Stomach smooth muscle (tissue), 2 donors: ENCODE measurements at regions not wholly inside any gene's neighbourhood (a gene's known extent, or its start where the extent isn't known, plus 50 kb on each side); places are given as distances from the start of the nearest gene placed in this dataset.
"Not testable (repeated sequence)": the region's sequence is repeated elsewhere in the genome, so short reads cannot be mapped to it uniquely, and the experiment has no call there.

Experiments used
- H3K27ac ChIP-seq: one replicate; pipeline ENCODE4 v1.7.0; 2013; ENCODE audit warnings: mild to moderate bottlenecking, low read length, inconsistent platforms
- H3K27me3 ChIP-seq, 2 donors: one replicate each; pipeline ENCODE4 v1.7.0; 2013; ENCODE audit warnings: low read length in 2 of 2; ENCODE audit not compliant: insufficient read depth in 2 of 2, control insufficient read depth in 1 of 2
- H3K36me3 ChIP-seq, 2 donors: one replicate each; pipeline ENCODE4 v1.7.0; 2013; ENCODE audit warnings: low read length in 2 of 2; ENCODE audit not compliant: control insufficient read depth in 2 of 2, insufficient read depth in 2 of 2
- H3K4me1 ChIP-seq: one replicate; pipeline ENCODE4 v1.7.0; 2013; ENCODE audit warnings: low read length; ENCODE audit not compliant: control insufficient read depth, insufficient read depth
- H3K4me3 ChIP-seq, 2 donors: one replicate each; pipeline ENCODE4 v1.7.0; 2013; ENCODE audit warnings: low read length in 2 of 2
- H3K9ac ChIP-seq, 2 donors: one replicate each; pipeline ENCODE4 v1.7.0; 2013; ENCODE audit warnings: low read length in 2 of 2, mild to moderate bottlenecking in 1 of 2
- H3K9me3 ChIP-seq, 2 donors: one replicate each; pipeline ENCODE4 v1.7.0; 2013; ENCODE audit warnings: low read length in 2 of 2; ENCODE audit not compliant: control insufficient read depth in 2 of 2
- donor health status: healthy.
- donor health status: Pancreatic carcinoma.

DNA sequence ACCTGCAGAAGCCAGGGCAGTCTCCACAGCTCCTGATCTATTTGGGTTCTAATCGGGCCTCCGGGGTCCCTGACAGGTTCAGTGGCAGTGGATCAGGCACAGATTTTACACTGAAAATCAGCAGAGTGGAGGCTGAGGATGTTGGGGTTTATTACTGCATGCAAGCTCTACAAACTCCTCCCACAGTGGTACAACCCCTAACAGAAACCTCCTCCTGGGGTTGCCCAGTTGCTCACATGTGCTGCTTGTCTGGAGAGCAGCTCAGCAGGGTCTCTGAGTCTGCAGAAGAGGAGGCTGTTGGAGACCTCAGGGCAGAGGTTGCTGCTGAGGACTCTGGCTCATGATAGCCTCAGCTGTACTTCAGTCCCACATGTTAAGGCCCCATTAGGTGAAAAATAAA, 1269.1 kb downstream of the RPIA start:
- H3K9ac ChIP-seq, H3K4me3 ChIP-seq, H3K4me1 ChIP-seq, H3K36me3 ChIP-seq, H3K27me3 ChIP-seq, H3K9me3 ChIP-seq, H3K27ac ChIP-seq: not testable (repeated sequence)

DNA sequence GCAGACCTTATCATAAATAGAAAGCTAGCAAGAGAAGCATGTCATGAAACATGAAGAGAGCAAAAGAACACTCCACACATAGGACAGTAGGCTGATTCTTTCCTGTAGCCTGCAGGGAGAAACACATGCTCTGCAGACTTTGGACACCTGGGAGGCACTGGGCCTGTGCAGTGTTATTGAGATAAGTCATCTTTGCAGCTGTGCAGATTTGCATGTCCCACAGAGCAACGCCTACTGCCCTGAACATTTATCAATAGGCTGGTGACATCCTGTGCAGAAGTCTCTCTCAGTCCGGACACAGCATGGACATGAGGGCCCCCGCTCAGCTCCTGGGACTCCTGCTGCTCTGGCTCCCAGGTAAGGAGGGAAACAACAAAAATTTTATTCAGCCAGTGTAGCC, 1277.1 kb downstream of the RPIA start:
- not testable (repeated sequence) for H3K9me3 ChIP-seq, H3K27me3 ChIP-seq, H3K4me1 ChIP-seq, H3K9ac ChIP-seq, H3K4me3 ChIP-seq, H3K36me3 ChIP-seq, H3K27ac ChIP-seq

DNA sequence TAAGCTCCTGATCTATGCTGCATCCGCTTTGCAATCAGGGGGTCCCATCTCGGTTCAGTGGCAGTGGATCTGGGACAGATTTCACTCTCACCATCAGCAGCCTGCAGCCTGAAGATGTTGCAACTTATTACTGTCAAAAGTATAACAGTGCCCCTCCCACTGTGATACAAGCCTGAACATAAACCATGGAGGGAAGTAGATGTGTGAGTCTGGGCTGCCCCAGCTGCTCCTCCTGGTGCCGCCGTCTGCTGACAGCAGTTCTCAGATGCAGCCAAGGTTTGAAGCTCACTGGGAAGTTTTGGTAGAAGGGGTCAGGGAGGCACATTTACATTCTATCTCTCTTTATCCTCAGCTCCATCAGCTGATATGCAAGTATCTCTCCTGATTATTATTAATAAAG, 1277.7 kb downstream of the RPIA start:
- H3K9ac ChIP-seq, H3K27me3 ChIP-seq, H3K4me1 ChIP-seq, H3K27ac ChIP-seq, H3K4me3 ChIP-seq, H3K36me3 ChIP-seq, H3K9me3 ChIP-seq: not testable (repeated sequence)

DNA sequence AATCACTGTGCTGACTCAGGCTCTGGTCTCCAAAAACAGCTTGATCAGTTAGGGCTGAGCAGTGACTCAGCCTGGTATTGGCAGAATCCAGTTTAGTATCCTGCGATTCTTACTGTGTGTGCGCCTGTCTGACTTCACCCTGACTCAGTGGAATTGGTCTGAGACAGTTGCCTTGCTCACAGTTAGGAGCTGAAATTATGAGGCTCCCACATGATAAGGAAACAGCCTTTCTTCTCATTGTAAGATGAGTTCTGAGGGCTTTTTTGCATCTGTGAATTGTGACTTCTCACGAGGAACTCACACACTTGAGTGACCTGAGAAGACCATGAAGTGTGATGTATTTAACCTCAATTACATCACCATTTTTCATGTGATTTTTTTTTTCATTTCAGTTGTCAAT, 1282.4 kb downstream of the RPIA start:
- H3K27ac ChIP-seq, H3K36me3 ChIP-seq, H3K4me1 ChIP-seq, H3K4me3 ChIP-seq, H3K27me3 ChIP-seq, H3K9ac ChIP-seq, H3K9me3 ChIP-seq: not testable (repeated sequence)

DNA sequence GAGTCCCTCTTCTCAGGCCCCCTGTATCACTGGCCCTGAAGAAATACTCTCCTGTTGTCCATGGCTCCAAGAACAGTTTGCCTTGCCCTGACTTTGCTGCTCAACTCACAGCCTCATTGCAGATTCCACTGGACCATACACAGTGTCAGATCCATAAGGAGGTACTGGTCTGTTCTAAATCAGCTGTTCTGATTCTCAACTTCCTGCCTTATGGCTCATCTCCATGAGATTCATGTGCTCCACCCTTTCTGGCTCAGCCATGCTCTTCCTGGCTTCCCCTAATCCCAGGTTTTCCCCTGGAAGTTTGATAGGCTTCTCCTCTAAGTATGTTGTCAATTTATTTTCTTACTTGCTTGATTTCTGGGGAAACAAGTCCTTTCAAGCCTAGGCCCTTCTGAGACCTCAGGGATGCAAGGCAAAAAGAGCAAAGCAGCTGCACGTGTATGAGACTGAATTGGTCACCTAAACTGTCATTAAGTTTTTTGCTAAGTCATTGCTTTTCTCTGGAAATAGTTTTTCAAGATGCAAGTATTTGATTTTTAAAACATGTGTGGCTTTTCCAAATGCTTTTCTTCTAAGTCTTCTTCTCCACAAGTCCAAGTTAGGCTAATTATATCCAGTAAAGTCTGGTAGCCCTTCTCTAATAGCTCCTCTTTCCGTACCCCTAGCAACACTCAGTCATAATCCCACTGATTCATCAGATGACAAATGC, 1288.5 kb downstream of the RPIA start:
- not testable (repeated sequence) for H3K9me3 ChIP-seq, H3K4me3 ChIP-seq, H3K27me3 ChIP-seq, H3K36me3 ChIP-seq, H3K27ac ChIP-seq, H3K9ac ChIP-seq, H3K4me1 ChIP-seq

DNA sequence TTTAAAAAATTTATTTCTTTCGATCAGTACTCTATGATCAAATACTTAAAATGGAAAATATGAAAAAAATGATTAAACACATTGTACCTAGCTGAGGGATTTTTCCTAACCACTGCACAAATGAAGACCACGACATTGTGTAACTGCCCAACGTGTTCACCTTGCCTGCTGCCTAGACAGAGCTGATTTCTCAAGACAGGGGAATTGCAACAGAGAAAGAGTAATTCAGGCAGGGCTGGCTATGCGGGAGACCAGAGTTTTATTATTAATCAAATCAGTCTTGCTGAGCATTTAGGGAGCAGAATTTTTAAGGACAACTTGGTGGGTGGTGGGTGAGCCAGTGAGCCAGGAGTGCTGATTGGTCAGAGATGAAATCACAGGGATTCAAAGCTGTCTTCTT, 1290.8 kb downstream of the RPIA start:
- H3K9ac ChIP-seq, H3K4me3 ChIP-seq, H3K4me1 ChIP-seq, H3K9me3 ChIP-seq, H3K27me3 ChIP-seq, H3K27ac ChIP-seq, H3K36me3 ChIP-seq: not testable (repeated sequence)

DNA sequence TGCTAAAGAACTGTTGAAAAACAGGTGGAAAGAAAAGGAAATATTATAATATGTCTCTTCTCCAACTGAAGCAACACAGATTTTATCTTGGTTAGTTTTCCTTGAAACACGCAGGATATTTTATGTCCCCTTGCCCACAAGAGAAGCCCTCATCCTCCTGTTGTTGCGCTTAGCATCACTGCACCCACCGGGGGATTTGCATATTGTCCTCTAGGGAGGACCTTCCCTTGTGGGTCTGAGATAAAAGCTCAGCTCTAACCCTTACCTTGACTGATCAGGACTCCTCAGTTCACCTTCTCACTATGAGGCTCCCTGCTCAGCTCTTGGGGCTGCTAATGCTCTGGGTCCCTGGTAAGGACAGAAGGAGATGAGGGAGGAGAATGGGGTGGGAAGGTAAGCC, 1294.2 kb downstream of the RPIA start:
- not testable (repeated sequence) for H3K4me3 ChIP-seq, H3K27me3 ChIP-seq, H3K27ac ChIP-seq, H3K9me3 ChIP-seq, H3K4me1 ChIP-seq, H3K9ac ChIP-seq, H3K36me3 ChIP-seq

DNA sequence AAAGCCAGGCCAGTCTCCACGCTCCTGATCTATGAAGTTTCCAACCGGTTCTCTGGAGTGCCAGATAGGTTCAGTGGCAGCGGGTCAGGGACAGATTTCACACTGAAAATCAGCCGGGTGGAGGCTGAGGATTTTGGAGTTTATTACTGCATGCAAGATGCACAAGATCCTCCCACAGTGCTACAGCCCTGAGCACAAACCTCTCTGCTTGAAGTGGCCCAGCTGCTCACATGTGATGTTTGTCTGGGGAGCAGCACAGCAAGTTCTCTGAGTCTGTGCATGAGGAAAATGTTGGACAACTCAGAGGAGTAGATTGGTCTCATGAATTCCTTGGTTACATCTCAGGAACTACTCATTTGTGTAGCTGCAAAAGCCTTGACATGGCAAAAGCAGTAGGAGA, 1295.1 kb downstream of the RPIA start:
- H3K27me3 ChIP-seq, H3K27ac ChIP-seq, H3K4me3 ChIP-seq: not testable (repeated sequence)

DNA sequence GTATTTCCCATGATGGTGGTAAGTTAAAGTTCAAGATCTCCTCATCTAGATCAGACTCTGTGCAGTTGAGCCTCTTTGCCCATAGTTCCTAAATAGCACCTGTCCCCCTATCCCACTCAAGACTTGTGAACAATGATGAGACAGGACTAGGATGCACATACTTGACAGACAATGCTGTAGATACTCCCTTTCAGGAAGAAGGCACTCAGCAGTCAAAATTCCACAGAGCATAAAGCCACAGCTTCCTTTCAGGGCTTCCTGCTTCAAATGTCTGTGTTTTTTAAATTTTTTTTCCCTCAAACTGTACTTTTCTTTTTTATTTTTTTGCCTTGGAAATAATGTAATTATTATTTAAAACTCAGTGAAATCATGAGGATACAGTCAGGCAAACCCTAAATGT, 1305.3 kb downstream of the RPIA start:
- H3K27me3 ChIP-seq, H3K4me3 ChIP-seq, H3K4me1 ChIP-seq, H3K36me3 ChIP-seq, H3K9ac ChIP-seq, H3K27ac ChIP-seq, H3K9me3 ChIP-seq: not testable (repeated sequence)

More for the DNA sequence above, 1295.1 kb downstream of the RPIA start:
- not testable (repeated sequence) for H3K4me1 ChIP-seq, H3K9me3 ChIP-seq, H3K9ac ChIP-seq, H3K36me3 ChIP-seq

DNA sequence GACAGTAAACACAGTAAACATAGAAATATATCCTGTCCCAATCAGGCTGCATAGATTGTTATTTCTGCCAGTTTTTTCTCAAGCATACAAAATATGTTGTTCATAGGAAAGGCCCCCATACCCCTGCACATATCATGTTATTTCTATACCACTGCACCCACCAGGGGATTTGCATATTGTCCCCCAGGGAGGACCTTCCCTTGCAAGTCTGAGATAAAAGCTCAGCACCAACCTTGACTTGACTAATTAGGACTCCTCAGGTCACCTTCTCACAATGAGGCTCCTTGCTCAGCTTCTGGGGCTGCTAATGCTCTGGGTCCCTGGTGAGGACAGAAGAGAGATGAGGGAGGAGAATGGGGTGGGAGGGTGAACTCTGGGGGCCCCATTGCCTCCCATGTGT, 1313.1 kb downstream of the RPIA start:
- not testable (repeated sequence) for H3K9ac ChIP-seq, H3K4me3 ChIP-seq, H3K27ac ChIP-seq, H3K27me3 ChIP-seq, H3K9me3 ChIP-seq, H3K4me1 ChIP-seq, H3K36me3 ChIP-seq

DNA sequence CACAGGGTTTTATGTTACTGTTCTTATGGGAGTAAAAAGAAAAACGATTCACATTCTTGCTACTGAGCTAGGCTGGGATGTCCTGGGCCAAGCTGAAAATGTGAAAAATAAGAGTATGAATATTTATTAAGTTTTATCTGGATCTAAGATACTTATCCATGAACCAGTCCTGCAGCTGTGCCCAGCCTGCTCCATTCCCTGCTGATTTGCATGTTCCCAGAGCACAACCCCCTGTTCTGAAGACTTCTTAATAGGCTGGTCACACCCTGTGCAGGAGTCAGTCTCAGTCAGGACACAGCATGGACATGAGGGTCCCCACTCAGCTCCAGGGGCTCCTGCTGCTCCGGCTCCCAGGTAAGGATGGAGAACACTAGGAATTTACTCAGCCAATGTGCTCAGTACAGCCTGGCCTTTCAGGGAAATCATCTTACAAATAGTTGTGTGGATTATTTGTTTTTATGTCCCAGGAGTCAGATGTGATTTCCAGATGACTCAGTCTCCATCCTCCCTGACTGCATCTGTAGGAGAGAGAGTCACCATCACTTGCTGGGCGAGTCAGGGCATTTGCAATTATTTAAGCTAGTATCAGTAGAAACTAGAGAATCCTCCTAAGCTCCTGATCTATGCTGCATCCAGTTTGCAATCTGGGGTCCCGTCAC, 1319.1 kb downstream of the RPIA start:
- not testable (repeated sequence) for H3K4me1 ChIP-seq, H3K27ac ChIP-seq, H3K9ac ChIP-seq, H3K9me3 ChIP-seq, H3K36me3 ChIP-seq, H3K4me3 ChIP-seq, H3K27me3 ChIP-seq
